Endodermal cell (in vitro differentiated cells): ENCODE measurements at regions not wholly inside any gene's neighbourhood (a gene's known extent, or its start where the extent isn't known, plus 50 kb on each side); places are given as distances from the start of the nearest gene placed in this dataset.

Experiments used
- DNase-seq: peaks from one replicate; pipeline ENCODE4 v3.0.0-alpha.2; 2017
- H3K27ac ChIP-seq: 2 replicates; pipeline ENCODE4 v1.5.1; 2013; ENCODE audit warnings: mild to moderate bottlenecking, low read depth, low read length, moderate library complexity
- H3K27me3 ChIP-seq: 2 replicates; pipeline ENCODE4 v1.6.1; 2013; ENCODE audit warnings: mild to moderate bottlenecking, low read length, moderate library complexity; ENCODE audit not compliant: insufficient read depth, control insufficient read depth, poor library complexity, severe bottlenecking
- H3K36me3 ChIP-seq: 2 replicates; pipeline ENCODE4 v1.7.0; 2013; ENCODE audit warnings: mild to moderate bottlenecking, low read length, moderate library complexity; ENCODE audit not compliant: control insufficient read depth, insufficient read depth
- H3K4me1 ChIP-seq: one replicate; pipeline ENCODE4 v1.7.0; 2013; ENCODE audit warnings: low read length; ENCODE audit not compliant: control insufficient read depth, insufficient read depth
- H3K4me3 ChIP-seq: 2 replicates; pipeline ENCODE4 v1.5.1; 2013; ENCODE audit warnings: mild to moderate bottlenecking, low read length, moderate library complexity
- H3K9ac ChIP-seq: 2 replicates; pipeline ENCODE4 v1.6.1; 2013; ENCODE audit warnings: mild to moderate bottlenecking, low read length, moderate library complexity; ENCODE audit not compliant: poor library complexity, severe bottlenecking; ENCODE audit errors: extremely low read depth
- H3K9me3 ChIP-seq: 2 replicates; pipeline ENCODE4 v1.6.1; 2013; ENCODE audit warnings: mild to moderate bottlenecking, low read length, moderate library complexity; ENCODE audit not compliant: control insufficient read depth
- H3K27ac Mint-ChIP-seq: 2 replicates; pipeline ENCODE4 v1.8.0; 2020; ENCODE audit warnings: mixed read lengths
- H3K27me3 Mint-ChIP-seq: 2 replicates; pipeline ENCODE4 v1.8.0; 2021; ENCODE audit warnings: mild to moderate bottlenecking, mixed read lengths; ENCODE audit not compliant: insufficient read depth
- H3K36me3 Mint-ChIP-seq: 2 replicates; pipeline ENCODE4 v1.8.0; 2020; ENCODE audit warnings: low read depth, mixed read lengths
- H3K4me1 Mint-ChIP-seq: 2 replicates; pipeline ENCODE4 v1.8.0; 2020; ENCODE audit warnings: mixed read lengths
- H3K4me3 Mint-ChIP-seq: 2 replicates; pipeline ENCODE4 v1.8.0; 2020; ENCODE audit warnings: mild to moderate bottlenecking, moderate library complexity, mixed read lengths
- H3K9me3 Mint-ChIP-seq: 2 replicates; pipeline ENCODE4 v1.8.0; 2020; ENCODE audit warnings: mild to moderate bottlenecking, mixed read lengths
- CTCF ChIP-seq: fragments of 200-600 bp; sonication (generic); conservative IDR thresholded peaks from 2 replicates; pipeline ENCODE4 v1.5.0; 2021; ENCODE audit warnings: antibody characterized with exemption, mild to moderate bottlenecking
- WGBS, 2 experiments: methylation state at CpG; one replicate each; pipeline versions ENCODE4 v1.1.5 to v1.1.7; 2013; ENCODE audit warnings: missing lambda C conversion rate in 2 of 2, mixed read lengths in 1 of 2; ENCODE audit not compliant: insufficient coverage in 1 of 2, insufficient read length in 1 of 2; 5-methylcytosine and 5-hydroxymethylcytosine counted together

- H3K27ac Mint-ChIP-seq = peak overlapping the region; percentile 91
- DNase-seq = no peak
- no peak overlapping the region for H3K27ac ChIP-seq
Observed at GRCh38 chr13:62130062-62130970, 714.7 kb upstream of the PCDH20 start.

GRCh38 chr13:62129000-62129551 lies 713.4 kb upstream of the PCDH20 start:
- TF ChIP-seq CTCF = no peak
- H3K27me3 Mint-ChIP-seq = no peaks in the 10 kb centered on the region
- 95 to 96% methylated on average over 2 of the region's 2 CpGs for WGBS, 2 experiments
- Histone ChIP-seq H3K27me3 (no peaks in the 10 kb centered on the region), H3K9me3 (peaks cover 29% of the 10 kb centered on the region), H3K27ac (no peak overlapping the region), H3K4me1 (peaks cover 5% of the 10 kb centered on the region), H3K4me3 (no peak overlapping the region), H3K36me3 (no peaks in the 10 kb centered on the region), H3K9ac (no peak overlapping the region)
- no peak overlapping the region for H3K4me3 Mint-ChIP-seq
- H3K27ac Mint-ChIP-seq = peak overlapping the region; percentile 2
- no peak for DNase-seq
- H3K4me1 Mint-ChIP-seq = peaks cover 19% of the 10 kb centered on the region
- peaks cover 18% of the 10 kb centered on the region for H3K36me3 Mint-ChIP-seq
- H3K9me3 Mint-ChIP-seq = peaks cover 32% of the 10 kb centered on the region

More at GRCh38 chr13:62130062-62130970, 714.7 kb upstream of the PCDH20 start:
- Histone ChIP-seq H3K4me3 (peak overlapping the region; percentile 67), H3K9ac (peak overlapping the region; percentile 24), H3K36me3 (no peaks in the 10 kb centered on the region), H3K9me3 (peaks cover 29% of the 10 kb centered on the region), H3K27me3 (no peaks in the 10 kb centered on the region), H3K4me1 (peaks cover 5% of the 10 kb centered on the region)
- no peak overlapping the region for H3K4me3 Mint-ChIP-seq
- peaks cover 19% of the 10 kb centered on the region for H3K4me1 Mint-ChIP-seq
- H3K36me3 Mint-ChIP-seq = peaks cover 20% of the 10 kb centered on the region
- no peak for TF ChIP-seq CTCF
- WGBS, 2 experiments = 69 to 80% methylated on average over 3 to 5 of the region's 5 CpGs
- H3K9me3 Mint-ChIP-seq = peaks cover 34% of the 10 kb centered on the region
- no peaks in the 10 kb centered on the region for H3K27me3 Mint-ChIP-seq

GRCh38 chr13:62126400-62126799 lies 710.8 kb upstream of the PCDH20 start:
- H3K4me1 Mint-ChIP-seq = peaks cover 19% of the 10 kb centered on the region
- no peaks in the 10 kb centered on the region for H3K36me3 ChIP-seq
- peaks cover 5% of the 10 kb centered on the region for H3K4me1 ChIP-seq
- DNase-seq = no peak
- H3K4me3 Mint-ChIP-seq = no peak overlapping the region
- TF ChIP-seq CTCF = no peak
- 100% methylated on average over 1 of the region's 1 CpG; no CpG with 5 or more reads in 1 of the 2 experiments for WGBS, 2 experiments
- no peak overlapping the region for H3K27ac ChIP-seq
- peaks cover 5% of the 10 kb centered on the region for H3K9me3 ChIP-seq
- no peak overlapping the region for H3K4me3 ChIP-seq
- peaks cover 20% of the 10 kb centered on the region for H3K9me3 Mint-ChIP-seq
- no peaks in the 10 kb centered on the region for H3K27me3 Mint-ChIP-seq
- H3K9ac ChIP-seq = no peak overlapping the region
- peaks cover 8% of the 10 kb centered on the region for H3K36me3 Mint-ChIP-seq
- H3K27ac Mint-ChIP-seq = no peak overlapping the region
- H3K27me3 ChIP-seq = no peaks in the 10 kb centered on the region
